ENCODE measurements at regions not wholly inside any gene's neighbourhood (a gene's known extent, or its start where the extent isn't known, plus 50 kb on each side); places are given as distances from the start of the nearest gene placed in this dataset.

DNA sequence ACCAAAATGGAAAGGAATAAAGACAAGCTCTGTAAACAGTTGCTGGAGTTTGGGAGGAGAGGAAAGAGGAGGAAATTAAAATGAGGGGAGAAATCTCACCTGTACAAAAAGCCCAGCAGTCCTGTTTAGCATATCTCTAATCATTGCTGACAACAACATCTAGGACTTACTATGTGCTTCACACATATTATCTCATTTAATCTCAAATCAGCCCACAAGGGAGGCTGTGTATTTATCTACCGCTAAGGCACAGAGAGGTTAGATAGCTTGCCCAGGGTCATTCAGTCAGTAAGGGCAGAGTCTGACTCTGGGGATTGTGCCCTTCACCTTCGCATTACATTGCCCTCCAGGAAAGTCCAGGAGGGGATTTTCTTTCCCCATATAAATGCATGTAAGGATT, 233.3 kb downstream of the DLEU7 start:
- Histone ChIP-seq H3K9me3 (ENCODE audit: low read depth) (no peaks in the 10 kb centered on the region), H3K4me1 (ENCODE audit: insufficient read depth) (no peaks in the 10 kb centered on the region), H3K4me2 (no peak overlapping the region), H3K4me3 (no peak overlapping the region), H3K27ac (no peak overlapping the region), H3K36me3 (replicated peaks; ENCODE audit: insufficient read depth, low read depth) (no peaks in the 10 kb centered on the region), H3K9me2 (replicated peaks; ENCODE audit: insufficient read depth) (no peaks in the 10 kb centered on the region), H3K27me3 (no peaks in the 10 kb centered on the region), H2AFZ (no peak overlapping the region), H3K79me2 (no peaks in the 10 kb centered on the region), H4K20me1 (ENCODE audit: insufficient read depth, poor library complexity, severe bottlenecking) (no peaks in the 10 kb centered on the region)
- TF ChIP-seq, protein P1, sequence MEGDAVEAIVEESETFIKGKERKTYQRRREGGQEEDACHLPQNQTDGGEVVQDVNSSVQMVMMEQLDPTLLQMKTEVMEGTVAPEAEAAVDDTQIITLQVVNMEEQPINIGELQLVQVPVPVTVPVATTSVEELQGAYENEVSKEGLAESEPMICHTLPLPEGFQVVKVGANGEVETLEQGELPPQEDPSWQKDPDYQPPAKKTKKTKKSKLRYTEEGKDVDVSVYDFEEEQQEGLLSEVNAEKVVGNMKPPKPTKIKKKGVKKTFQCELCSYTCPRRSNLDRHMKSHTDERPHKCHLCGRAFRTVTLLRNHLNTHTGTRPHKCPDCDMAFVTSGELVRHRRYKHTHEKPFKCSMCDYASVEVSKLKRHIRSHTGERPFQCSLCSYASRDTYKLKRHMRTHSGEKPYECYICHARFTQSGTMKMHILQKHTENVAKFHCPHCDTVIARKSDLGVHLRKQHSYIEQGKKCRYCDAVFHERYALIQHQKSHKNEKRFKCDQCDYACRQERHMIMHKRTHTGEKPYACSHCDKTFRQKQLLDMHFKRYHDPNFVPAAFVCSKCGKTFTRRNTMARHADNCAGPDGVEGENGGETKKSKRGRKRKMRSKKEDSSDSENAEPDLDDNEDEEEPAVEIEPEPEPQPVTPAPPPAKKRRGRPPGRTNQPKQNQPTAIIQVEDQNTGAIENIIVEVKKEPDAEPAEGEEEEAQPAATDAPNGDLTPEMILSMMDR (IDR thresholded peaks at IDR 0.05; ENCODE audit: poor library complexity), result no peak
- TF ChIP-seq EZH2phosphoT487 (IDR thresholded peaks at IDR 0.05; ENCODE audit: low read depth, severe bottlenecking, unreplicated experiment) (no peak), EZH2 (IDR thresholded peaks at IDR 0.05; ENCODE audit: borderline replicate concordance) (no peak)
- DNase-seq (ENCODE audit: low spot score), result no peak
- WGBS (ENCODE audit: low lambda C conversion rate, missing lambda C conversion rate), result 81% methylated on average over 2 of the region's 2 CpGs

DNA sequence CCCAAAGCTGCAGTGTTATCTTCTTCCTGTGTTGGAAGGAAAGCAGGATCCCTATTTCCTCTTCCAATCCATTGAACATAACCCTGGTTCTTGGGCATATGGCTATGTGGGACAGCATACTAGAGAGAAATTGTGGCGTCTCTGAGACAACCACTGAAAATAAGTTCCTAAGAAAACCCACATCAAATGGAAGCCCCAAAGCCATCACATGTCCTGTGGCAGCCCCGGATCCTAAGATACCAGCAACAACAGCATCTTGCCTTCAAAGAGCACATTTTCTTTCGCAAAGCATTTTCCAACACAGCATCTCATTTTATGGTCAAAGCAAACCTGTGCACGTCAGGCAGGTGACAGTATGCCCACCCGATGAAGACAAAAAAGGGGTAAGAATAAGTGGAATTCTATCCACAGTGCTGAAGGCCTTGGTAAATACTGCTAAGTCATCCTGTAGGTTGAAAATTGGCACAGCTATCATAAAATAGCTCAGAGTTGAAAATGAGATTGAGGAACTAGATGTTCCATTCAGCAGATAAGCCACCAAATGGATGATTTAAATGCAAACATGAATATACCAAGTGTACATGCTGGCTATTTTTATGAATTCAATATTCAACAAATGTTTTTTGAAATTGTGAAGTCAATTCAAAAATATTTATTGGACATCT, 232.2 kb downstream of the DLEU7 start:
- H3K4me3 ChIP-seq, result no peak overlapping the region
- H3K9me3 ChIP-seq (ENCODE audit: low read depth), result no peaks in the 10 kb centered on the region
- TF ChIP-seq, protein P1 (IDR thresholded peaks at IDR 0.05; ENCODE audit: poor library complexity), result no peak
- WGBS (ENCODE audit: low lambda C conversion rate, missing lambda C conversion rate), result 96% methylated on average over 5 of the region's 5 CpGs
- H3K79me2 ChIP-seq, result no peaks in the 10 kb centered on the region
- no peaks in the 10 kb centered on the region for H4K20me1 ChIP-seq (ENCODE audit: insufficient read depth, poor library complexity, severe bottlenecking)
- no peak overlapping the region for H2AFZ ChIP-seq
- no peak overlapping the region for H3K27ac ChIP-seq
- H3K27me3 ChIP-seq, result no peaks in the 10 kb centered on the region
- DNase-seq (ENCODE audit: low spot score), result no peak
- H3K4me1 ChIP-seq (ENCODE audit: insufficient read depth), result no peaks in the 10 kb centered on the region
- no peak overlapping the region for H3K4me2 ChIP-seq
- no peaks in the 10 kb centered on the region for H3K9me2 ChIP-seq (replicated peaks; ENCODE audit: insufficient read depth)
- H3K36me3 ChIP-seq (replicated peaks; ENCODE audit: insufficient read depth, low read depth), result no peaks in the 10 kb centered on the region

DNA sequence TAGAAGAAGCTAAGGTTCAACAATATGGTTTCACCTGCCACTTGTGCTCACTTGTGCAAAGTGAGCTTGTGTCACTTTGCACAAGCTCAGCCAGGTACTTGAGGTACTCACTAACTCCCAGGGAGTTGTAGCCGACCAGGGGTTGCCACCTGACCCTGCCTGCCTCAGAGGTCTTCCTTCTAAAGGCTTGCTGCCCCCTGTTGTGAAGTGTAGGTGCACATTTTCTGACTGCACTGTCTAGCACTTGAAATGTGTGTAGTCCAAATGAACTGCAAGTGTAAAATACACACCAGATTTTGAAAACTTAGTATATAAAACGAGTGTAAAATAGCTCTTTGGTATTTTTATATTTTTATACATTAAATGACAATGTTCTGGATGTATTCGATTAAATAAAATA, 230.8 kb downstream of the DLEU7 start:
- Histone ChIP-seq H3K27ac (no peak overlapping the region), H3K9me3 (ENCODE audit: low read depth) (no peaks in the 10 kb centered on the region), H3K4me3 (no peak overlapping the region), H3K27me3 (no peaks in the 10 kb centered on the region), H3K36me3 (replicated peaks; ENCODE audit: insufficient read depth, low read depth) (no peaks in the 10 kb centered on the region), H2AFZ (no peak overlapping the region), H3K4me1 (ENCODE audit: insufficient read depth) (no peaks in the 10 kb centered on the region), H3K9me2 (replicated peaks; ENCODE audit: insufficient read depth) (no peaks in the 10 kb centered on the region), H3K4me2 (no peak overlapping the region), H3K79me2 (no peaks in the 10 kb centered on the region), H4K20me1 (ENCODE audit: insufficient read depth, poor library complexity, severe bottlenecking) (no peaks in the 10 kb centered on the region)
- DNase-seq (ENCODE audit: low spot score), result no peak
- TF ChIP-seq EZH2 (IDR thresholded peaks at IDR 0.05; ENCODE audit: borderline replicate concordance), result no peak
- no peak for TF ChIP-seq EZH2phosphoT487 (IDR thresholded peaks at IDR 0.05; ENCODE audit: low read depth, severe bottlenecking, unreplicated experiment)
- TF ChIP-seq, protein P1 (IDR thresholded peaks at IDR 0.05; ENCODE audit: poor library complexity), result no peak
- WGBS (ENCODE audit: low lambda C conversion rate, missing lambda C conversion rate), result 64% methylated on average over 3 of the region's 3 CpGs

Data from hepatocyte (in vitro differentiated cells).